ENCODE measurements at regions not wholly inside any gene's neighbourhood (a gene's known extent, or its start where the extent isn't known, plus 50 kb on each side); places are given as distances from the start of the nearest gene placed in this dataset.

DNA sequence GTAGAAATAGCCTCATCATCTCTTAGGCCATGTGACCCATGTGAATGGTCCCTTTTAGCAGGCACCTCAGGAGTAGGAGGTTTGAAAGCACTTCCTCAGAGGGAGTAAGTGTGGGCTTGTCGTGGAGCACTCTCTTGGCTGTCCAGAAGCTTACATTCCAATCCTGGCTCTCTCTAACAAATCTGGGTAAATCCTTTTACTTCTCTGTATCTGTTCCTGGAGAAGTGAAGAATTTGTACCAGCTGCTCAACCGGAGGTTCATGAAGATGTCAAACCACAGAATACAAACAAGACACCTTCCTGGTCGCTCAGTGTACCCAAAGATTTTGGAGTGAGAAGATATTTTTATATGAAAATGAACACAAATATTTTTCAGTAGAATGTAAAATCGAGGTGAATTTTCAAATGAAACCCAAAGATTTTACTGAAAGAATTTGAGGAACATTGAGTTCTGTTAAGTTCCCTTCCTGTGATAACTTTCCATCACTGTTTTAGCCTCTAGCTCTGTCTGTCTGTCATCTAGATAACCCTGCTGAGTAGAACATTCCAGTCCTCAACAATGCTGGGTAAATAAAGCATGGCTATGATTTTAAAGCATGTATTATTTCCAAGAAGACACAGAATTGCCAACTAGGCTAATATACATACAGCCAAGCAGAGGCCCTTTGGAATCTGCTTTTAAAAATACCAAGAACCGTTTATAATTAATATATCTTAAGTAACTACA is 263.9 kb upstream of the RGS6 start:
- DNase-seq (ENCODE audit: low read depth in 2 of 2) = no peak

GRCh38 chr14:71672596-71672995 is 259.6 kb upstream of the RGS6 start:
- DNase-seq (ENCODE audit: low read depth in 2 of 2) = no peak

DNA sequence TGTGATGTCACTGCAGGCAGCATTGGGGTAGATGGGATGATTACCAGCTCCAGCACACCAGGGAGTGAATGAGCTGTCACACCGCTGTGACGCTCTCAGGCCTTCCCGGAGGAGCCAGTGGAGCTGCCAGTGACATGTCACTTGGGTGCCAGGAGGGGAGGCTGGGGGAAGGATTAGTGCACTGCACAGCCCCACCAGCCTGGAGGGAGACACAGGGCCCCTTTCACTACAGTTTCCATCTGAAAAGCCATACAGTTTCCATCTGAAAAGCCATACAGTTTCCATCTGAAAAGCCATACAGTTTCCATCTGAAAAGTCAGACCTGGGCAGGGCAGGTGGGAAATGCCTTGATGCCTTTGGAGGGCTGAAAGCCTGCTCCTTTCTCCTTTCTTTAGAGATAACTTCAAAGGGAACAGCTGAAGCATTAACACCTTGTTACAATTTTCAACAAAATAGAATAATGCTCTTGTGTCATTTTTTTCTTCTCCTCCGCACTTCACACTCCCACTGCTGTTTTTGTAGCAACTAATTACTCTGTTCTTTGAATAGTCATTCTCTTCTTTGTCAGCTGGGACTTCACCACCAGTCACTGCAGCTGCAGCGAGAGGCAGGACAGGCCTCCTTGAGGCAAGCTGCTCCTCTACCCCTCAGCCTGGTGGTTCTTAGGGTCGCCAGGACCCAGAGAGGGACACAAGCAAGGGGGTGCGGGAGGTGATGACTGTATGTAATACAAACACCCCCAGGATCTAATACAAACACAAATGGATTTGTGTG is 256.9 kb upstream of the RGS6 start:
- DNase-seq (ENCODE audit: low read depth in 2 of 2) = no peak

- no peak for DNase-seq (ENCODE audit: low read depth in 2 of 2)
These were observed 256.3 kb upstream of the RGS6 start for GRCh38 chr14:71675900-71676287.

- DNase-seq (ENCODE audit: low read depth in 2 of 2) = no peak
These were observed 251.4 kb upstream of the RGS6 start for GRCh38 chr14:71680736-71681387.

GRCh38 chr14:71682337-71682736 is 249.9 kb upstream of the RGS6 start:
- no peak for DNase-seq (ENCODE audit: low read depth in 2 of 2)

- DNase-seq (ENCODE audit: low read depth in 2 of 2) = no peak
These were observed 247.9 kb upstream of the RGS6 start for GRCh38 chr14:71684323-71684722.

DNA sequence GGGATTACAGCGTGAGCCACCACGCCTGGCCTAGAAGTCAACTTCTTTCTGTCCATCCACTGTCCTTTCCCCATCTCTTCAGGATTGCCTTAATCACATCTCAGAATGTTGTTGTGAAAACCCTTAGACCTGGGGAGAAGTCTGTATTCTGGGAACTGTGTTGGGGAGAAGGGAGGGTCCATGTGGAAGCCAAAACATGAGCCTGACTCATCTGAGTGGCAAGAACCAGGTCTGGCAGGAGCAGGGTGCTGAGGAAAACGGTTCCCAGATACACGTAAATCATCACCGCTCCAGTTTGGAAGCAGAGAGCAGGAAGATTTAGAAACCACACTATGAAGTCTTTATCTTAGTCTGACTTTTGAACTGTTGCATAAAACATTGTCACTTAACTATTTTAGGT is 245.6 kb upstream of the RGS6 start:
- DNase-seq (ENCODE audit: low read depth in 2 of 2) = no peak

- no peak for DNase-seq (ENCODE audit: low read depth in 2 of 2)
These were observed 244.9 kb upstream of the RGS6 start for GRCh38 chr14:71687166-71687831.

DNA sequence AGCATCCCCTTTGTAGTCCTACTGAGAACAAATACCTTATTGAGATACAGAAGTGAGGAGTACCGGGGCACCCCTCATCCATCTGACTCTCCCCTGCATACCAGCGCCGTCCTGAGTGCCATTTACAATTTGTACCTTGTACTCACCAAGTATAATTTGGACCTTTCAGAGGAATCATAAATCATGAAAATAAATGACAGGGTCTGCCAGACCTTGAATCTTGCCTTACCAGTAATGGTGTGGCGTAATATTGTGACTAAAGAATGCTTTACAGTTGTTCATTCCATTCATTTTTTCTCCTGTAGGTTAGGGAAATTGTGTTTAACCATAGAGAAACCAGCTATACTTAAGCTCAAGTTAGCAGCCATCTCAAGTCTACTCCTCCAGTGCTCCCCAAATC is 243.7 kb upstream of the RGS6 start:
- no peak for DNase-seq (ENCODE audit: low read depth in 2 of 2)

GRCh38 chr14:71690478-71690877 is 241.8 kb upstream of the RGS6 start:
- DNase-seq (ENCODE audit: low read depth in 2 of 2) = no peak

DNA sequence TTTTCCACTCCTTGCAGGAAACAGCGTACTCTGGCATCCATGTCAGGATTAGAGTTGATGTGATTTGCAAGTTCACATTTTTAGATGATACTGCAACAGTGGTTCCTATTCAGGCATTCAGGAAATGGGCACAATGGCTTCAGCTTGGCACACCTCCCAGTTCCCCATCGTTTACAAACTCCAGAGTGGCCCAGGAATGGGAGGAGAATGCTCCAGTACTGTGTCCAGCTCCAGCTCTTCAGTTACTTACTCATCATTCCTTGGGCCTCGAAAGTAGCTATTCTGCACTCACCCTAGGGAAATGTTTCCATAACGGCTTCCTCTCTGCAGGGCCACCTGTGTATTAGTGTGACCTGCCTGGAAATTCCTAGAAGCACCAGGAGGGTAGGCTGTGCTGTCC is 239.7 kb upstream of the RGS6 start:
- DNase-seq (ENCODE audit: low read depth in 2 of 2) = no peak

DNA sequence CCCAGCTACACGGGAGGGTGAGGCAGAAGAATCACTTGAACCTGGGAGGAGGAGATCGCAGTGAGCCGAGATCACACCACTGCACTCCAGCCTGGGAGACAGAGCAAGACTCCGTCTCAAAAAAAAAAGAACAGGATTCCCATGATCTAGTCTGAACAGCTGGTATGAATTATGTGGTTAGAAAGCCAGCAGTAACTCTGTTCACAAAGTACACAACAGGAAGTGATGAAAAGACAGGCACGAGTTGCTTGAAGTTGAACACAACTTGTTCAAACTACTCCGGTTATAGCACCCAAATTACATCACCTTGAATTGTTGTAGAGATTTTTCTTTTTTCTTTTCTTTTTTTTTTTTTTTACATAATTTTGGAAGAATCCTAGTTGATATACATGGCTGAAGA is 238.8 kb upstream of the RGS6 start:
- no peak for DNase-seq (ENCODE audit: low read depth in 2 of 2)

- no peak for DNase-seq (ENCODE audit: low read depth in 2 of 2)
These were observed 237.4 kb upstream of the RGS6 start for GRCh38 chr14:71694591-71695530.

DNA sequence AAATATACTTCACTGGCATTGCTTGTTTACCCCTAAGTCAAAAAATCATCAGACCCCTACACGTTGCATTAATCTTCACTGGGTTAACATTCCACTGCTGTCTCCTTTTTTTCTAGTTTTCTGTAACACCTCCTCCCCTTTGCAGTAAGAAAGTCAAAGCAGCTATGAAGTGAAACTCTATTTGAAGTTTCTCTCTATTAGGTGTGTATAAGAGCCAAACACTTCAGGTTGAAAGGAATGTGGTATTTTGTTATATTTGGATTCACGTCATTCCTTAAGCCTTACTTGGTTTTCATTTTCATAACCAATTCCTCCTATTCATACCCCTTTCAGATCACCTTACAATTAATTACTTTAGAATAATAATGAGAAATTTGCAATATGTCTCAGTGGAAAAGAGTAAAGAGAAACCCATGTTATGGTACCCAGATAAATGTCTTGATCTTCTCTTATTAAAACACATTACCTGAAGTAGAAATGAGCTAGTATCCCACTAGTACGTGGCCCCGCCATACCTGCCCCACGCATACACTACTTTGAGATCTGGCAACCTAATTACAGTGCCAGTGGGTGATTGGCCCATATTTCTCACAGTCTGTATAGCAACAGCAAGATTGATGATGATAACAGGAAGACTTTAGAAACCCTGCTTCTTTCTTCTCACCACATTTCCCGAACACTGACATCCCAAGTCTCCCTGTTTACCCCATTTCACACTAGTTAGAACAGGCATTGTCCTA is 236.4 kb upstream of the RGS6 start:
- DNase-seq (ENCODE audit: low read depth in 2 of 2) = no peak

- DNase-seq (ENCODE audit: low read depth in 2 of 2) = no peak
These were observed 234.2 kb upstream of the RGS6 start for GRCh38 chr14:71698027-71698426.

DNA sequence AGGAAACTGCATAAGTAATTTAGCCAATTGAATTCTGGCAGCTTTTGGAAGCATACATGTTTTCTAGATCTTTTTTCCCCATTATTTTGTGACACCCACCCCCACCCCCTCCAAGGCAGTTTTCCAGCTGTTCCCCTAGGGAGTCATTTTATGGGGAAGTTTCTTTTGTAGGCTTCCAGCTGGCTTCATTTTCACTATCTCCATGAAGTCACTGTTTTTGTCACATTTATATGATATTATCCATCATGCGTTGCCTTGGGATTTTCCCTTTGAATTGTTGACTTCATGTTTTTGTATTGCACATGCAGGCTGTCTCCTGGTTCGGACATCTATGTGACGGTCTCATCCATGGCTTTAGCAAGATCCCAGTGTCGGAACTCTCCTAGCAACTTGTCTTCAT is 233.6 kb upstream of the RGS6 start:
- DNase-seq (ENCODE audit: low read depth in 2 of 2) = no peak

DNA sequence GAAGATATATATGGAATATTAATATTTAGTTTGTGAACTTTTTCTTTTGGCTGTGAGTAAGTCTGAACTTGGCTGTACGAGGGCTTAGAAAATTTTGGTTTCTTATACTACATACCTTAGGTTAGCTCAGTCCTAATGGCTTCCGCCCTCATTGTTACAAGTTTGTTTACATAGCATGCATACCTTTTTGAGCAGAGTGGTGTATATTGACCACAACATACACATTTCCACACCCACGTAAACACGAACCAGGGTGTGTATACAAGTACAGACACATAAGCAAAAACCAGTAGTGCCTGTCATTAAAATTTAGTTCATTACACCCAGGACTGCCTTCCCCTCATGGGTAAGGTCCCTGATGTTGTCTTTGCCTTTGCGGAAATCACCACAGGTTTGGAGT is 230.2 kb upstream of the RGS6 start:
- DNase-seq (ENCODE audit: low read depth in 2 of 2) = no peak

GRCh38 chr14:71702786-71703185 is 229.4 kb upstream of the RGS6 start:
- DNase-seq (ENCODE audit: low read depth in 2 of 2) = no peak

- DNase-seq (ENCODE audit: low read depth in 2 of 2) = no peak
These were observed 228.8 kb upstream of the RGS6 start for GRCh38 chr14:71703477-71703876.

DNA sequence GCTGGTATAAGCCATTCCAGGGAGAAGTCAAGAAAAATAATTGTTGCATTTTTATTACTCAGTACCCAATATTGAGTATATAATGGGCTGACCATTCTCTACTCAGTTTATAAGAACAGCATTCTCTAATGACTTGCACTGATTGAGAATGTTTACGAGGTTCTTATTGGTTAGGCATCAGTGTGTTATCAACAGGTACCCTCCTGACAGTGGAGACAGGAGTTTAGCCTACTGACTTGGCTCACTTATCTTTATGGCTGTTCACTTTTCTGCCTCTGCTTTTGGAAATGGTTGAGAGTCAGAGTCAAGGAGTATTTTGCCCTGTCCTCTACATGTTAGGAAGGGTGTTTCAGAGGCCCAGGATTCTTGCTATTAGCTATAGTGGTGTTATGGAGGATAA is 228.0 kb upstream of the RGS6 start:
- DNase-seq (ENCODE audit: low read depth in 2 of 2) = no peak

Measured in stimulated activated CD8-positive, alpha-beta memory T cell treated with anti-CD3 and anti-CD28 coated beads, Interleukin-15, amount 100 ng/mL, for 4 hours (primary cell).